HG02571 (cell line): ENCODE measurements at regions not wholly inside any gene's neighbourhood (a gene's known extent, or its start where the extent isn't known, plus 50 kb on each side); places are given as distances from the start of the nearest gene placed in this dataset.
A peak's percentile ranks its signal among the peaks of the same experiment; 100 is the strongest.

Source experiments
- ATAC-seq: cut with Tn5 transposase; IDR thresholded peaks from one replicate; pipeline ENCODE4 v1.9.1; 2021; ENCODE audit warnings: mild to moderate bottlenecking, moderate library complexity; ENCODE audit not compliant: unreplicated experiment

DNA sequence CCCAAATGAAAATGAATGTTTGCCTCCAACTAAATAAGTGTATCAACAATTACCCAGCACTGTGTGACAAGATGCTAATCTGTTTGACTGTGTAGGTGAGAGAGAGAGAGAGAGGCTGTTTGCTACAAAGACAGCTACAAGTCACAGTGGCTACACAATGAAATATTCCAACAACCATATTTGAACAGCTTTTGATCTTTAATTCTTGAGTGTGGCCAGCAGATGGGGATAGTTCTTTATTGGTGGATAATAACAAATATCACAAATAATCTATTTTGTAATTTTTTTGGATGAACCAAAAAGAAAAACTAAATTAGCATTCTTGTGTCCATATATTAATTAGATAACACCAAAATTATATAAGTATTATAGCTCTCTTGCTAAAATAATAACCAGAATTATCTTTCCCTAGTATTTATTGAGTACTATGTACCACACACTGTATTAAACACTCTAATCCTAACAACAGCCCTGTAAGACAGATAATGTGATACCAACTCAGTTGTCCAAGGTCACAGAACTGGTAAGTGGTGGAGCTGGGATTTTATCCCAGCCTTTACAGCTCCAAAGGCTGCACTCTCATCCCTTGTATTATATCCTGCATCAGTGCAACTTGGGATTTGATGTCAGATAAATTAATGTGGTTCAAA is 61.9 kb upstream of the C3orf80 start:
- ATAC-seq, result no peak

DNA sequence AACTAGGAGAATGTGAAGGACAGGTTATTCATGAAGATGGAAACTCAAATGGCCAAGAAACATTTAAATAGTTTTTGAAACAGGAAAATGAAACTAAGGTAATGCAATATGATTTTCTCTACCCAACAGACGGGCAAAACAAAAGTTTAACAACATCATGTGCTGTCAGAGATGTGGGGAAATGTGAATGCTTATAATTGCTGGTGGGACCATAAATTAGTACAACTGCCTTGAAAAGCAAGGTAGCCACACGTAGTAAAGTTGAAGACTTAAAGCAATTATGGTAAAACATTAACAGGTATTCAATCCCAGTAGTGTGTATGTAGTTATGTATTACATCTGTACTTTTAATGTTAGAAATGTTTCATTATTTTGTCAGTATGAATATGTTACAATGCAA is 57.0 kb upstream of the C3orf80 start:
- ATAC-seq, result no peak

DNA sequence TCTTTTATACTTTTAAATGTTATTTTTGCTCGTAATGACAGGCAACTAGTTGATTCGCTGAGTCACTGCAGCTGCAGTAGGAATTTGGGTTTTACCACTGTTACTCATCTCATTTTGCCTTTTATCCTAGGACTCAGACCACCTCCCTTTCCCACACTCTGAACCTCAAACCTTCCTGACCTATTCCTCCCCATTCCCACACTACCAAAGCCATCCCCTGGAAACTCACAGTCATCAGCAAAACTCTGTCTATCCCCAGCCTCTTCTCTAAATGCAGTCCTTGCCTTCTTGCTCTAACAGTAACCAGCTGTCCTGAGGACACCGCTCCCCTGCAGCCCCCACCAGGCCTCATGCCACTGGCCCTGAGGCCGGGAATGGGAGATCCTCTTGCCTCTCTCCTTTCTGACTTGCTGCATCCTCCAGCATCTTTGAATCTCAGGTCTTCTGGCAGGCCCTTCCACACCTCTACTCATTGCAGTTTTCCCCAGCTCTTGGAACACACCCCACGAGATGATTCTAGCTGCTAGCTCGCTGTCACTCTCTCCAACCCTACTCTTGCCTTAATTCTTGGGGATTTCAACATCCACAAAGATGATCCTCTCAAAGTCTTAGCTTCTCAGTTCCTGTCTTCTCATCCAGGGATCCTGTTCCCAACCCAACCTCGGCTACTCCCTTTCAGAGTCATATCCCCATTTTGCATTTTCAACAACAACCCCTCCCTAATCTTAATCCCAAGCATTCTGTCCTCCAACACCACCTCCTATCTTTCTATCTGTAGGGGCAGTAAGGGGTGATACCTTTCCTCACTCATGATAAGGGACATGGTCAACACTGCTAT is 55.9 kb upstream of the C3orf80 start:
- no peak for ATAC-seq

DNA sequence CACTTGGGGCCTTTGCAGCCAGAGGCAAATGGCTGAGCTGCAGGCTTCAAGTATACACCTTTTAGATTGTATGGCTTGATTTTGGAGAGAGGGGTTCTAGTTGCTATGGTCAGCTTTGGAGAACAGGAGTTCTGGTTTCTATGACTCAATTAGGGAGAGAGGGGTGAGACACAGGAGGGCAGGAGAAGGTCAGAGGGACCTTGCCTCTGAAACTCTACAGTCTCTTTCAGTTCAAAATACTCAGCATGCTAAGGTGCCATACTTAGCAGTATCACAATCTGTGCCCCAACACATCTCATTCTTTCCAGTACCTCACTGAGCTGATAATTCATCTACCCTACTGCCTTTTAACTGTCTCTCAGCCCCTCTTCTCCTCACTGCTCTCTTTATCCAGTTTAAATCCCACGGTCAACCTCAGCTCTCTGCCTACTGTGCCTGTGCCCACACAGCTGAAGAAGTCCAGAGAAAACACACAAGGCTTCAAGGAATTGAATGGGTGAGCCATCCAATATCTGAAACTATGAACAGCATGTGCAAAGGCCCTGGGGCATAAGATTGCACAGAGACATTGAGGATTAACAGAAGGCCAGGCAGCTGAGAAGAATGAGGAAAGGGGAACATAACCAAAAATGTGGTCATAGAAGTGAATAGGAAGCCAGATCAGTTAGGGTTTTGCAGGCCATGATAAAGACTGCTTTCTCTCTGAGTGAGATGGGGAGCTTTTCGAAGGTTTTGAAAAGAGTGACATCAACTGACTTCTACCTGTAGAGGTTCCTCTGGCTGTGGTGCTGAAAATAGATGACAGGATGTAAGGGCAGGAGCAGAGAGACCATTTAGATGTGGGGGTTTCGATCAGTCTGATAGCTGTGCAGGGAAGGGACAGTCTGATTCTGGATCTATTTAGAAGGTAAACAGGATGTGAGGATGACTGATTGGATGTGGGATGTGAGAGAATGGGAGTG is 54.5 kb upstream of the C3orf80 start:
- ATAC-seq, result peak; percentile 72

DNA sequence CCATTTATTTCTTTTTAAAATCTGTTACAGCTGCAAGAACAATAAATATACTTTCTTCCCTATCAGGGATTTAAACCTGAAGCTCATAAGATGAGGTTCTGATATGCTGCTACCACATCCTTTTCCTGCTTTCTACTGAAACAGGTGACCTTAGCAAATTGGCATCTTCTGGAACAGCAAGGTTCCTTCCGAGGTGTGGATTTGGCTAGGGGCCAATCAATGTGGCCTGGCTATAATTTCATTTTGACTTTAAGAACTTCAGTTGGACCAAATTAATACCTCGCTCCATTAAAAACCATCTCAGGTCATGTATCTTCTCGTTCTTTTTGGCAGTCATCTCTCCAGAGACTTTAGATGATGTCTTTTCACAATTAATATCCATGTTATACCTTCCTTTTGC is 53.4 kb upstream of the C3orf80 start:
- ATAC-seq, result no peak

DNA sequence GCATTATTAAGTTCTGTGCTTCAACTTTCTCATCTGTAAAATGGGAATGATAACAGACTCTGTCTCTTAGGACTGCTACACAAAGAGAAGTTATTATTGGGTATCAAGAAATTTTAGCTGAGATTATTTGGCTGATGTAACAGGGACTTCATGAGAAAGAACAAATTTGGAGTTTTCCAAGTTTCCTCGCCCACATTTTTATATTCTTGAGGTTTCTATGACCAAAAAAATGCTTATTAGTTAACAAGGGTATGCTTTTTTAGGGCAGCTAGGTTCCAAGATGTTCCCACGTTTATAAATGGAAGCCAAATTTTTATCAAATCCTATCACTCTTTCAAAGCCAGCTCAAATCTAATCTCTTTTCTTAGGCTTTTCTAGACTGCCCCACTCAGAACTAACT is 50.6 kb upstream of the C3orf80 start:
- ATAC-seq, result no peak
